HG03521 (cell line): ENCODE measurements at regions not wholly inside any gene's neighbourhood (a gene's known extent, or its start where the extent isn't known, plus 50 kb on each side); places are given as distances from the start of the nearest gene placed in this dataset.

Experiments used
- ATAC-seq: cut with Tn5 transposase; IDR thresholded peaks from one replicate; pipeline ENCODE4 v1.9.1; 2021; ENCODE audit warnings: mild to moderate bottlenecking, moderate library complexity; ENCODE audit not compliant: unreplicated experiment

DNA sequence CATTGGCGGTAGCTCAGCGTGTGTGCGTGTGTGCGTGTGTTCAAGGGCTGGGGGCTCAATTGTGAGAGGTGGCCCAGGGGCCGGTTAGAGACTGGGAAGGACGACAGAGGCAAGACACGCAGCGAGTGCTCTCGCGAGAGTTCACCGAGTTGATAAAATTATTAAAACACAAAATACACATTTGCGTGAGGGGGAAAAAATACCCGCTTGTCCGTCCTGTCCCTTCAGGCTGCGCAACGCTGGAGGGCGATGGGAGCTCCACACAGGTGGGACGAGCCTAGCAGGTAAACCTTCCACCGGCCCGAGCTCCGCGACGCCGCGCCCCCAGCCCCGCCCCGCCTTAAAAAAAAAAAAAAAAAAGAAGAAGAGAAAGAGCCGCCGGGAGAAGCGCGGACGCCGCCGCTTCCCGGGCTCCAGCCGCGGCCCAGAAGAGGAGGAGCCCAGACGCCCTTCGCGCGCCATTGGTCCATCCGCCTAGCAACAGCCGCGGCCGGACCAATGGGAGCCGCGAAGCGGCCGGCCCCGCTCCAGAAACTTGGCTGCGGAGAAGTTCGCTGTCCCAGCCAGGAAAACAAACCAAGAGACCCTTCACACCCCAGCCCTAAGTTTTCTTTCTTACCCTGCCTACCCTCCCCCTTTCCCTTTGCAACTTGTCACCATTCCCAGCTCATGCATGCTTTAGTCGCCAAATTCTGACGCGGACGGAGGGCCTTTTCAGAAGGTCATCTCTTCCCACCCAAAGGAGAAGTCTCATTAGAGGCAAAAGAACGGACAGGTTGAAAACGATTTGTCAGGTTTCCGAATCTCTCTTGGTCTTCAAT is 169.9 kb upstream of the MAF start:
- peak; percentile 100 for ATAC-seq

DNA sequence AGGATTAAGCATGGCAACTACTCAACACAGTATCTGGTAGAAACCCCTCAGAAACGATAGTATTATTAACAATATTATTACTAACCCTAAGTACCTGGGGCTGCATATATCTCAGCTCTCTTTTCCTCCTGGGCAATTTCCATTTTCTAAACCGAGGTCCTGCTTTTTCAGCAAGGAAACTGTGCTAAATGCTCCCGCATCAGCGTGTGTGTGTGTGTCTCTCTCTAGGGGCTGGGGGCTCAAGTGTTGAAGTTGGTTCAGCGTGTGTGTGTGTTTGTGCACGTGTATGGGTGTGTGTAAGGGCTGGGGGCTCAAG is 169.3 kb upstream of the MAF start:
- no peak for ATAC-seq

DNA sequence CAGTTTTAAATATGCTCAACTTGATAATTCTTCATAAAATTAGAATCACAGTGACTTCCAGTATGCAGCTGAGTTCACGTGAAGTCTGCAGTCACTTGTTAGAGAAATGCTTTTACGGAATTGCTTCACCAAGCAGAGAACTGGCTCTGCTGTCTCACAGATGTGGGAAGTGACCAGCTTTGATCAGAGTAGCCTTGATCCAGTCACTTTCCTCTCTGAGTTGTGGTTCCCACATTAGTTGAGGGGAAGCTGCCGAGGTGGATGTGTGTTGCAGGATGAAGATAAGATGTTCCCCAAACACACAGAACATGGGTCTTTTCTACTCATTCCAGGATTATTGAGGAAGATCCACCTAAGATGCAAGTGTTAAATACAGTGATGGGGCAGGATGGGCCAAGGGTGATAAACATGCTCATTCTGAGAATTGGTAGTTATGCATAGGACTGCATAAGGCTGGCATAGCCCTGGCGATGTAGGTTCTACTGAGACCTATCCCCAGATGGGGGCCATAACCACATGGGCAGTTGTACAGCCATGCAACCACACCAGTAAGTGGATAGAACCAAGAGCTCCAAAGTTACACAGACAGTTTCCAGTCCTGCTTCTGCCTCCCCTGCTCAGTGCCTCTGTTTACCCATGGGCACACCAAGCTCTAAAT is 168.9 kb upstream of the MAF start:
- no peak for ATAC-seq

DNA sequence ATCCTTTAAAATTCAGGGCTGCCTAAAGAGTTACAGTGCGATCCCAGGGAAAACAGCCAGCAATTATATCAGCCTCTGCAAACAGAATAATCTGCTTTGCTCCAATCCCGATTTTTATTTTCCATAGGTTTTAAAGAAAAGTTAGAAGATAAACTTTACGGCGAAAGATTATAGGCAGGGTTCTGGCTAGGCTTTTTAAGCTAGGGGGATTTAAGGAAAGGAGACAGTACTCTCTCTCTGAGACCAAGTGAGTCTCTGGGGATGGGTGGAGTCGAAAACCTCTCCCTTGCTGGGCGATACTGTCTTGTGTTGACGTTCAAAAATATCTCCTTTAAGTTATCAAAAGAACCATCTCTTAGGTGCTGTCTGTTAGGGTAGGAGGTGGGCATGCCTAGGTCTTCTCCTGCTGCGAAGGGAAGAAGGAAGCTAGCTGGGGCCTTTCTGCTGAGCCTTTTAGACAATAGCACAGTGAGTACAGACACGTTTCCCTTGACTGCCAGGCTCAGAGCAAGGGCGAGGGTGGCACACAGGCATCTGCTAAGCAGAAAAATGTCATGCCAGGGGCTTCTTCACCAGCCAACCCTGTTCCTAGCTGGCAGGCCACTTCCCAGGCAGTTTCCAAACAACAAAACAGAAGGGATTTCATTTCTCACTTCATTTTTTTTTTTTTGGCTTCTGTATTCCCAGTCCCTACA is 167.9 kb upstream of the MAF start:
- ATAC-seq: no peak

DNA sequence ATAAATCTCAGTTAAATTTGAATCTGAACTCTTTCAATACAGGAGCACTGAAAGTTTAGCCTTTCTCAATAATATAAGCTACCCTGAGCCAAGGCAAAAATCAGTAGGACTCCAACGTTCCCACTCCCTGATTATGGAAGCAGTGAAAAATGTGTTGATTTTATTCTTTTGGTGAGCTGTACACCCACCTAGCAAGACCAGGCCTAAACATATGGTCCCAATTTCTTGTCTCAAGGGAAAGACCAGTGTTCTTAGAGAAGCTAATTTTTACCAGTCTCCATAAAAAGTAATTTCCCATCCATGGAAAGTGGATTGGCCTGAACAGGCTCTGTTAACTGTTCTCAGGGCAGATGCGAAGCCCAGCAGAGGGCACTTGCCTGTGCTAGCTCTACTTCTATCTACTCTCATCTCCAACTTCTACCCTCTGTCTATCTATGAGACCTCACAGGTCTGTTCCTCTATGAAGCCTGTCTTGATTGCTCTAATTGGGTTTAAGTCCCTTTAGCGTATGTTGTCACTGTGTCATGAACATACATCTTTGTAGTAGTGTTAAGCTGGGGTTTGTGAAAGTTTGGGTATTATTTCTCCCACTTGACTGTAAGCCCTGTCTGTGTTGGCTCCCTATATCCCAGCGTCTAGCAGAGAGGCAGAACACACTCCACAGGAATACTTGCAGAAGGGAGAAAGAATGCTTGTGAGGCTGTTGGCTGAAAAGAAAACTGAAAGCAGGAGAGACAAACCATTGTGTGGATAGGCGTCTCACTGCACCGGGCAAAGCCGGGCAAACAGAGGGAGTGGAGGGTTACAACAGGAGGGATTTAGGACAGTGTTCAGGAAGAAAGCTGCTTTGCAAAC is 167.1 kb upstream of the MAF start:
- ATAC-seq: no peak

DNA sequence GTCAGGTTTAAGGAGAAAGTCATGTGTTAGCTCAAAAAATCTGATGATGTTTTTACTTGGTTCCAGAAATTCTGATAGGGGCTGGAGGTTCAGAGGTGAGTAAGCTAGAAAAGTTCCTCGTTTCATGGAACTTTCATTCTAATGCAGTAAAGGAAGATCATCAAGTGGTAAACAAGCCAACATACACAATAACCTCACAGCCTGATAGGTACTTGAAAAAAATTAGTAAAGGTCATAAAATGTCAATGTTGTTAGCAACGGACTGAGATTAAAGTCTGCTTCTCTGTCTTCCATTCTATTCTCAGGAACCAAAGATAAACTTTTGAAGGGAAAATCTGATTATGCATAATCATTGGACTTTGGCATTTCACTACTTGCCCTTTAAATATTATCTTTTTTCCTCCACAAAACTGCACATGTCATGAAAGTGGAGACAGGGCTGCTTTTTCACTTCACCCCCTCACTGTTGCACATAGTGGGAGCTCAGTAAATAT is 165.4 kb upstream of the MAF start:
- no peak for ATAC-seq

DNA sequence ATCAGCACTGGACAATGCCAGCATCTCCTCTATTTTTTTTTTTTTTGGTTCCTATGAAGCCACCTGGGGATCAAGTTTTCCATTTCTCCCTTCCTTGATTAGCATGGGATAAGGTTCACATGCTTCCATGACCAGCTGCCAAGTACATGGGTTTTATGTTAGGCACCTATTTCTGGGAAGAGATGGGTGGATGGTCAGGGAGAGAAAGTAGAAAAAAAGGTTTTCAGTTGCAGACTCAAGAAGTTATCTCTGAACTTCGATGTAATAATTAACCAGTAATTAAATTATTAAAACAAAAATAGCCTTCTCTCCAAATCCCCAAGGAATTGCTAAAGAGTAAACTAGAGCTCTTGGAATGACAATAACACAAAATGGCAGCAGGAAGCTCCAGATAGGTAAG is 164.9 kb upstream of the MAF start:
- ATAC-seq: no peak

DNA sequence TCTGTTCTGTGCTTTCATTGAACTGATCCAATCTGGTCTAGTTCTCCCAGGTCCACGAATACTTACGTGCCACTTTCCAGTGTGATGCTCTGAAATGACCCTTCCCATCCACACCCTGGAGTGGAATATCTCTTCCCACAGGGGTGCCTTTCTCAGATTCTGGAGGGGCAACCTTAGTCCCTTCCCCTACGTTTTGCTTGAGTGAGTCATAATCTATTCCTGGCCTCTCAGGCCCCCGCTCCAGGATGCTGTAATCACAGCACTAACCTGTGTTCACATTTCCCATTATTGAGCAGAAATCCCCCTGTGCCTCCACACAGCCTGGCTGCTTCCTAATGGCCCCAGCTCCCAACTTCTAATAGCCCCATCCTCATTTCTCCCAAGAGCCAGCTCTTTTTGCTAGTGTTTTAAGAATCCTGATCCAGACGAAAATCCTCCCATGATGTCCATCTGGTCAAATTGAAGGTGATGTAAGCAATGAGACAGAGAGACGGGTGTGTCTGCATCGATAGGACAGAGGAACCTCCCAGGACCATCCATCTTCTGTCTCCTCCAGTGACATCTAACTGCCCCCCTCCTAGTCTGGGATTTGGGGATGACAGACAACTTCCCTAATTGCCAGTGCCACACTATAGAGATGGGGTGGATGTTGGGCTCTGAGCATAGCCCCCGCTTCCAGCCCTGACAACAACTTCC is 164.0 kb upstream of the MAF start:
- no peak for ATAC-seq

DNA sequence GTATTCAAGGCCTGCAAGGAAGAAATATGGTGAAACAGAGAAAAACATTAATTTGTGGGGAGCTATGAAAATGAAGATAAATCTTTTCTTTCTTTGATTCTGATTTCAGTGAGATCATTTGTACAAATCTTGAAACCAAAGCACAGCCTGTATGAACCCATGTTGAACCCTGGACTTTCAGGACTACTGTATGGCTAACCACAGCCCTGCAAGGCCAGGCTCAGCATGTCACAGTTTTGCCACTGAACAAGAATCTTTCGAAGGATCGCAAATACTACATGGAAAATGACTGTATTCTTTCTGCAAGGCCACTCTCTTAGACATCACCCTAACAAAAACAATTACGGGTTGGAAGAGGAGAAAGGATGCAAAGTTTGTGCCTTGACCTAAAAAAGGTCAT is 161.7 kb upstream of the MAF start:
- ATAC-seq: no peak

DNA sequence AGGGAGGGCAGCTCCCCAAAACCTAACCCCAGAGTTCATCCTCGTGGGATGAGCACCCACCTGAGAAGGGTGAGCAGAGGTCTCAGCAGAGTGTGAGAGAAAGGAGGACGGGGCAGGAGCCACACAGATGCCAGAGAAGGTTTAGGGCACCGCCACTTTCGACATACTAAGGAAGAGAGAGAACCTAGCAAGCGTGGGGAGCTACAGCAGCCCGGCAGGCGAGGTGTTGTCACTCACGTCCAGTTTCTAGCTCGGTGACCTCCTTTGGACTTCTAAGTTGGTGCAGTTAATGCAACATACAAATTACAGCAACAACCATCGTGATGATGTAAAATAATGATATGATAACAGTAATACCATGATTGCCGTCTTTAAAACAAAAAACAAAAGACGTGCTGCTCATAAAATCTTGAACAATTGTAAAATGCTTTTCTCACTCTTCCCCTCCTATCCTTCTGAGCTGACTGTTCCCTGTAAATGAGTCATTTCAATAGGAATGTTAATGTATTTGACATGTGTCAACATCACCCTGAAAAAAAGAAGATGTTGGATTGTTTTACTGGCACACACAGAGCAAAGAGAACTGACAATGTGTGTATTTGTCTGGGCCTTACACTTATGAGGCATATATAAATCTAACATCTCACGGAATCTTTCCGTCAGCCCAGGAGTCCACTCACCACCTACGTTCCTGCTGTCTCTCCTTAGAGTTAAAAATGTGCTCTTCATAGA is 158.2 kb upstream of the MAF start:
- ATAC-seq: no peak

DNA sequence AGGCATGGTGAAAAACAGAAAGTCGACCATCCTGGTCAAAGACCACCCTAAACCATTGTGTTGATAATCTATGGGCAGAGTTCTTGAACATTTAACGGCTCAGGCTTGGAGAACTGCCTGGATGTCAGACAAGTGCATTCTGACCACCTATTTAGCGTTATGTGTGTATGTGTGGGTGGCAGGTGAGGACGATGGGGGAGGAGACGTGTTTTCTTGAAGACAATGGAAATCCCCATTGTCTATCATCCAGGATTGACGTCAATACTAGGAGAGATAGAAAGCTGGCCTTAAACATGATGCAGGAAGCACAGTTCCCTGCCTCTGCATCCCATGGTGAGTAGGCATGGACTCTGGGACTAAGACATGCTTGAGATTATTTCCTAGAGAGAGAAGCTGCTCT is 157.4 kb upstream of the MAF start:
- ATAC-seq: no peak

DNA sequence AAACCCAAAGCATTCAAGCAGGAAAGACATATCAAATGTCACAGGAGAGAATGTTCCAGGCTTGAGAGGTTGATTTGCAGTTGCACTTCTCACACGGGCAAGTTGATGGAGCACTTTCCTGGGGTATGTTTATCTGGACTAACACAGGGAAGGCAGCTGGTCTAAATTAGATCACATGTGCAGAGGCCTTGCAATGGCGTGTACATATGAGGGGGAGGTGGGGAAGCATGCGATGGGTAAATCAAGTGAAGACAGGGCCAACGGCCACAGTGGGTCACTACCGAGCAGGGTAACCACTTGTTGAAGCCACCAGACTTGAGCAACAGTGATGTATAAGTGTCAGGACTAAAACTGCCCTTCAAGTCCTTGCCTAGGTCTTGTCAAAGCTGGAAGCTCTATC is 156.6 kb upstream of the MAF start:
- ATAC-seq: no peak

DNA sequence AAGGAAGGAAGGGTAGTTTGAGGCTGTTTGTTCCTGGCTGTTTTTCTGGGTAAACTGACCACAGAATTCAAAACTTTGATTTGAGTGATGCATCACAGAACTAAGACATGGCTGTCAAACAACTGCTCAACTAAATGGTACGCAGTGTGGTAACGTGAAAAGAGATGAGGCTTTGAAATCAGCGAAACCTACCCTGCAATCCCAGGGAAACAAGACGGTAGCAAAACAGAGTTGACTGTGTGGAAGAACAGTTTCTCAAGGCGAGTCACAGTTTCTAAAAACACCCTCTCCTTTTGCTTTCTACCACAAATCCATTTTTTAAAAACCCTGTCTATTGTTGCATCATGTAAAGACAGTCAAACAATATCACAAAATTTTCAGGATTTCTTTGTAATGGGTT is 156.0 kb upstream of the MAF start:
- no peak for ATAC-seq

DNA sequence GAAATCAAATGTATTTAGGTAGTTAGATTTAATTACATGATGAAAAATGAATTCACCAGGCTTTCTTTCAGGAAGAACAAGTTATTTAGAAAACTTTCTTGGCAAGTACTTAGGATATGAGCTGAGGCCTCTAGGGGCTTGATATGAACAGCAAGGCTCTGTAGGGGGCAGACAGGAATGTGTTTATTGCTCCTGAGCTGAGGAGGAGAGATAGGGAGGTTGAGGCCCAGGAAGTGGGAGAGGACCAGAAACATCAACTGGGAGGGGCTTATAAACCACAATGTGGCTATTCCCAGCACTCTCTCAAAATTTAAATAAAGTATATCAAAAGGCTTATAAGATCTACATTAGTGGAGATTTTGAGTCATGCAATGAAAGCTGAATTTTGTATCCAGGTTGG is 154.0 kb upstream of the MAF start:
- ATAC-seq: no peak

DNA sequence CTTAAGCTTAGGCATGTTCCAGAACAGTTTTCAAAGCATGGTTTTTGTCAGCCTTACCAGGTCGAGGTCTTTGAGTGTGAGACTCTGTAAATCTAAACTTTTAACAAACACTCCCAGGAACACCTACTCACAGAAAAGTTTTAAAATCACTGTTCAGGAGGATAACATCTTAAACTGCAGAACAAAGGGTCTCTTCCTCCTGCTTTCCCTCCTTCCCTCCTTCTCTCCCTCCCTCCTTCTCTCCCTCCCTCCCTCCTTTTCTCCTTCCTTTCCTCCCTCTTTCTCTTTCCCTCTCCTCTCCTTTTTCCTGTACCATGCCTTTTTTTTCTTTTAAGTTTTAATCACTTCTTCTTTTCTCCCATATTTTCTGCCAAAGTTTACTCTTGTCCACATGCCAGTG is 153.5 kb upstream of the MAF start:
- ATAC-seq: no peak

DNA sequence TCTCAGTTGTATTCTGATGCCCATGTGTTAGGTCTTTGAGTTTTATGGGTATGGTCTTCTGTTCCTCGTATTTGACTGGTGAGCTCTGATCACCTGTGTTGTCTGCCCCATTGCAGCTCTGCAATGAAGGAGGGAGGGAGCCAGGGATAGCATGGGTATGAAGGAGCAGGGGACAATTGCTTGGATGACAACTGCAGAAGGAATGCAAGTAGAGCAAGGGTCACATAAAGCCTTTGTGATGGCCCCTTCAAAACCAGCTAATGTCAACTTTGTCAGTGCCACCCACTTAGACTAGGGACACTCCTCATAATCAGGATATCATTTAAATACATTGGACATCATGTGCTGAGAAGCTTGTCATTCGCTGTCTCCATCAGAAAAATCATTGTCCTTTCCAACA is 152.7 kb upstream of the MAF start:
- no peak for ATAC-seq

DNA sequence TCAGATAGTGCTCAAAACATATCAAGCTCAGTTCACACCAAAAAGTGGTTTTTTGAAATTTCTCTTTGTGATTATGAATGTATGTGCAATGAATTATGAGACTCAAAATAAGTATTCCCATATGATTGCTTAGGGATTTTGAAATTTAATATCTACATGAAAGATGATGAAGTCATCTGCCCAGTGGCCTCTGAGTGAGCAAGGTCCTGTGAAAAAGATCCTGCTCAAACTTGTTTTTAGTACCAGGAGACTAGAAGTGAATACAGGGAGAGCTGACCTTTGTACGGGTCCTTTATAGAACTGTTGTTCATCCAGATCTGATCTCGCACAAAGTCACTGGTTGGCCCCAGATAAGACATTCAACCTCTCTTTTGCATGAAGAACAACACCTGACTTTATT is 151.9 kb upstream of the MAF start:
- ATAC-seq: no peak

DNA sequence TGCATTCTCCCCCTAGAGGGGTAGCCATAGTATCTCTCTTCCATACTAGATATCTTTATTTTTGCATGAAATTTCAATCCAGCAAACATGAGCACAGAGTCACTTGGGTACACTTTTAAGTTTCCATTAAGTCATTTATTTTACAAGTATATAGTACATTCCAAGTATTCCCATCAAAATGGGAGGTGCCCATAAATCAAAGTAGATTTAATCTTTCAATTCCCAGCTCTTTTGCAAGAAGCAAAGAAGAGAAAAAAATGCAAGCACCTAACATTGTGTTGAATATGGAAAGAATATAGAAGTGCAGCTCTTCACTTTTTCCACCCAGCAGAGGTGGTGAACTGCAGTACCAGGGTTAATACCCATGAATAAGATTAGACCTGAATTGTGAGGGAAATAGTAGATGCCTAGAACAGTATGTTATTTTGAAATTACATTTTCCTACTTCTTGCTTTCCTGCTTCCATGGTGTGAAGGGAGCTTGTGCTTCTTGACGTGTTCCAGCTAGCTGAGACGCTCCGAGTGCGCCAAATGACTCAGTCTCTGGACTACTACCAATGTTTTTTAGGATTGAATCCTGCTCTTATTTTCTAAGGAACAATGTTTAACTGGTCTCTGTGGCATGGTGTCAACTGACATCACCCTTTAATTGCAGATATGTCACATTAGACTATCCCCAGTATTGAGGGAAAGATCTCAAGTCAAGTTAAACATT is 151.1 kb upstream of the MAF start:
- no peak for ATAC-seq

DNA sequence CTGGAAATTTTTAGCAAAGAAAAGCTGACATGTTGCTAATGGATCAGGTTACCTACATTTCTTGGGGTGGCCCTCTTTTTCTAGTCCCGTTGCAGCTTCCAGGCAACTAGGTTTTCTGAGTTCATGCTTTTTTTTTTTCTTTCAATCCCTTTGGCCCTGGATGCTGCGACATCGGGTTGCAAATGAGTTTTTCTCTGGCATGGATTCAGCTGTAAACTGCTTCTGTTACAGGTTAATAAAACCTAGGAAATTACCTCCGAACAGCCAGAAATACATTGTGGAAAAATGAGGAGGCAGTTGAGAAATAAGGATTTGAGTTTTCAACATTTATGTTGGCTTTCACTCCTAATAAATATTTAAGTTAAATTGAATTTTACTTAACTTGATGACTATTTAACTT is 149.8 kb upstream of the MAF start:
- ATAC-seq: no peak
